Activated naive CD4-positive, alpha-beta T cell treated with anti-CD3 and anti-CD28 coated beads, Interleukin-2, amount 10 ng/mL, durations not matched to agents 7 days and 5 days (primary cell): ENCODE measurements at regions not wholly inside any gene's neighbourhood (a gene's known extent, or its start where the extent isn't known, plus 50 kb on each side); places are given as distances from the start of the nearest gene placed in this dataset.

ENCODE experiments used
- CTCF ChIA-PET: fragments of 350-600 bp; sonication (Branson Sonifier 250); formaldehyde crosslinking; loops from one replicate; lab custom pipeline; 2021; ENCODE audit warnings: antibody characterized with exemption; lab: Charles Lee
- DNase-seq: peaks from one replicate; pipeline ENCODE4 v3.0.0-alpha.2; 2020
- H3K27ac Mint-ChIP-seq: one replicate; pipeline ENCODE4 v1.8.0; 2021; ENCODE audit warnings: mild to moderate bottlenecking, moderate library complexity, mixed read lengths
- H3K27me3 Mint-ChIP-seq: one replicate; pipeline ENCODE4 v1.8.0; 2021; ENCODE audit warnings: mild to moderate bottlenecking, mixed read lengths
- H3K36me3 Mint-ChIP-seq: one replicate; pipeline ENCODE4 v1.8.0; 2021; ENCODE audit warnings: mixed read lengths
- H3K4me1 Mint-ChIP-seq: one replicate; pipeline ENCODE4 v1.8.0; 2021; ENCODE audit warnings: mixed read lengths
- H3K4me3 Mint-ChIP-seq: one replicate; pipeline ENCODE4 v1.8.0; 2021; ENCODE audit warnings: mild to moderate bottlenecking, moderate library complexity, mixed read lengths
- H3K9me3 Mint-ChIP-seq: one replicate; pipeline ENCODE4 v1.8.0; 2021; ENCODE audit warnings: mixed read lengths

DNA sequence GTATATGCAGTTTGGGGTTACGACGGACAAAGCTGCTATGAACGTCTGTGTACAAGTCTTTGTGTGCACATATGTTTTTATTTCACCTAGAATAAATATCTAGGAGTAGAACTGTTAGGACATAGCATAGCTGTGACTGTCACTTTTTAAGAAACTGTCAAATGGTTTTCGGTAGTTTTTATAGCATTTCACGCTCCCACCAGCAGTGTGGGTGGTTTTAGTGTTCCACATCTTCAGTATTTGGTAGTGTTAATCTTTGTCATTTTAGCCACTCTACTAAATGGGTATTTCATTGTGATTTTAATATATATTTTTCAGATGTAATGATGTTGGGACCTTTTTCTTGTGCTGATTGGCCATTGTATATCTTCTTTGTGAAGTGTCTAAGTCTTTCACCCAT, 109.1 kb upstream of the BCAT1 start:
- Mint-ChIP-seq H3K27ac (no peak overlapping the region), H3K27me3 (no peaks in the 10 kb centered on the region), H3K36me3 (peaks cover 18% of the 10 kb centered on the region), H3K4me1 (peaks cover 45% of the 10 kb centered on the region), H3K9me3 (no peaks in the 10 kb centered on the region), H3K4me3 (no peak overlapping the region)
- no peak for DNase-seq
- CTCF ChIA-PET, result interaction anchor here (0.5 kb wide), 1 partner anchor 319 kb away, joined by 3 read pairs; no protein-coding TSS in a partner anchor

- Mint-ChIP-seq H3K4me1 (peaks cover 45% of the 10 kb centered on the region), H3K4me3 (peak overlapping the region; percentile 55), H3K36me3 (peaks cover 9% of the 10 kb centered on the region), H3K27ac (no peak overlapping the region), H3K9me3 (no peaks in the 10 kb centered on the region), H3K27me3 (no peaks in the 10 kb centered on the region)
- DNase-seq, result no peak
- CTCF ChIA-PET, result interaction anchor here (1.0 to 1.4 kb wide), 2 partner anchors 73 to 76 kb away, joined by 3 to 5 read pairs; no protein-coding TSS in a partner anchor
Measured at GRCh38 chr12:25056486-25057130, 107.7 kb upstream of the BCAT1 start.

GRCh38 chr12:25056011-25056410, 107.1 kb upstream of the BCAT1 start:
- peaks cover 50% of the 10 kb centered on the region for H3K4me1 Mint-ChIP-seq
- DNase-seq, result no peak
- CTCF ChIA-PET, result interaction anchor here (1.0 to 1.4 kb wide), 2 partner anchors 74 to 77 kb away, joined by 3 to 5 read pairs; no protein-coding TSS in a partner anchor

GRCh38 chr12:25054783-25055144, 105.9 kb upstream of the BCAT1 start:
- no peaks in the 10 kb centered on the region for H3K9me3 Mint-ChIP-seq
- peaks cover 7% of the 10 kb centered on the region for H3K36me3 Mint-ChIP-seq
- H3K4me3 Mint-ChIP-seq, result peak overlapping the region; percentile 77
- H3K27me3 Mint-ChIP-seq, result no peaks in the 10 kb centered on the region
- CTCF ChIA-PET, result interaction anchor here (3.8 kb wide), 1 partner anchor 62 kb away, joined by 15 read pairs; no protein-coding TSS in a partner anchor
- peak overlapping the region; percentile 86 for H3K27ac Mint-ChIP-seq
- DNase-seq, result peak; percentile 68
- H3K4me1 Mint-ChIP-seq, result peaks cover 54% of the 10 kb centered on the region

More at GRCh38 chr12:25056011-25056410, 107.1 kb upstream of the BCAT1 start:
- Mint-ChIP-seq H3K4me3 (peak overlapping the region; percentile 55), H3K36me3 (peaks cover 7% of the 10 kb centered on the region), H3K27me3 (no peaks in the 10 kb centered on the region), H3K27ac (no peak overlapping the region), H3K9me3 (no peaks in the 10 kb centered on the region)

- H3K27ac Mint-ChIP-seq, result peak overlapping the region; percentile 86
- H3K9me3 Mint-ChIP-seq, result no peaks in the 10 kb centered on the region
- no peaks in the 10 kb centered on the region for H3K27me3 Mint-ChIP-seq
- DNase-seq, result no peak
- peaks cover 54% of the 10 kb centered on the region for H3K4me1 Mint-ChIP-seq
- H3K36me3 Mint-ChIP-seq, result peaks cover 7% of the 10 kb centered on the region
- CTCF ChIA-PET, result interaction anchor here (3.8 kb wide), 1 partner anchor 62 kb away, joined by 15 read pairs; no protein-coding TSS in a partner anchor
- peak overlapping the region; percentile 77 for H3K4me3 Mint-ChIP-seq
Measured at GRCh38 chr12:25054076-25054782, 105.3 kb upstream of the BCAT1 start.

DNA sequence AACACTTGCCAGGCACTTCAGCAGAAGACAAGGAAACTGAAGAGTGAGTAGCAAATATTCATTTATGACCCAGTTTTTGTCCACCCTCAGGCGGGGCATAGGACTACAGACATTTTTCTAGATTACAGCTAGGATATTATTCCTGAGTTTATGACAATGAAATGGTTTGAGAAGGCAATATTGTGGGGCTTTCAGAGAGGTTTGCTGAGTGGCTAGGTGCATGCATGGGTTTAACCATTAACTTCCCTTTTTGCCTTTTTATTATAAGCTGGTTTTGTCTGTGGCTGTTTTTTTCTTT, 104.0 kb upstream of the BCAT1 start:
- peak overlapping the region; percentile 100 for H3K27ac Mint-ChIP-seq
- H3K4me3 Mint-ChIP-seq, result peak overlapping the region; percentile 97
- no peaks in the 10 kb centered on the region for H3K9me3 Mint-ChIP-seq
- H3K4me1 Mint-ChIP-seq, result peaks cover 49% of the 10 kb centered on the region
- CTCF ChIA-PET, result interaction anchor here (0.9 to 3.8 kb wide), 5 partner anchors 28 to 335 kb away, joined by 3 to 15 read pairs (median 4); no protein-coding TSS in a partner anchor
- DNase-seq, result no peak
- H3K36me3 Mint-ChIP-seq, result peaks cover 7% of the 10 kb centered on the region
- no peaks in the 10 kb centered on the region for H3K27me3 Mint-ChIP-seq

DNA sequence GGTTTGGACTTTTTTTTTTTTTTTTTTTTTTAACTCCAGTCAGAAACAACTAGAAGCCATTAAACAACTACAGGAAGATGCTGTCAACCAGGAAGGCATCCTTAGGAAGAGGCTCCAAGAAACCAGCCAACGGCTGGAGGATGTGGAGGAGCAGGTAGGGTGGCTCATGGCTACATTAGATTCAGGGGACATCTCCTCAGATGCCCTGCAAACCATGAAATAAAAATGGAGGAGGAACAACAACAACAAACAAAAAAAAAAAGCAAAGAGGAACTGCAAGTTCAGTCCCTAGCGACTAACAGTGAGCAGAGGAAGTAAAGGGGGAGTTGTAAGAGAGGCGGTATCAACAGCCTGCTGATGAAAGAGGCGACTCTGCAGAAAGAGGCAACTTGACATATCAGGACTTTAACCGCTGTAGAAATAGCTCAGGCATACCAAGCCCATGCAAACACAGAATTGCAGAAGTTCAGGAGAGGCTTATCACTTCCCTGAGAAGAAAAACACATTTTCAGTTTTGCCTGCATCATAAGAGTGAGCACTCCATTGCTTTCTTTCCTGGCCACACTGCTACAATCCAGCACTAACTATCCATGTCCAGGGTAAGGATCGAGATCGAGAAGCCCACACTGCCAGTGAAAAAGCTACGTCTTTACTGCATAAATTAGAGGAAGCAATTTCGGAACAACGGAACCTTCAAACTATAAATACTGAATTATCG, 103.5 kb upstream of the BCAT1 start:
- Mint-ChIP-seq H3K36me3 (peaks cover 7% of the 10 kb centered on the region), H3K27me3 (peaks cover 3% of the 10 kb centered on the region), H3K9me3 (peaks cover 3% of the 10 kb centered on the region), H3K4me3 (peak overlapping the region; percentile 97), H3K4me1 (peaks cover 44% of the 10 kb centered on the region), H3K27ac (peak overlapping the region; percentile 100)
- peak; percentile 58 for DNase-seq
- CTCF ChIA-PET, result interaction anchor here (1.1 to 3.8 kb wide), 5 partner anchors 60 to 335 kb away, joined by 4 to 15 read pairs (median 6); no protein-coding TSS in a partner anchor

DNA sequence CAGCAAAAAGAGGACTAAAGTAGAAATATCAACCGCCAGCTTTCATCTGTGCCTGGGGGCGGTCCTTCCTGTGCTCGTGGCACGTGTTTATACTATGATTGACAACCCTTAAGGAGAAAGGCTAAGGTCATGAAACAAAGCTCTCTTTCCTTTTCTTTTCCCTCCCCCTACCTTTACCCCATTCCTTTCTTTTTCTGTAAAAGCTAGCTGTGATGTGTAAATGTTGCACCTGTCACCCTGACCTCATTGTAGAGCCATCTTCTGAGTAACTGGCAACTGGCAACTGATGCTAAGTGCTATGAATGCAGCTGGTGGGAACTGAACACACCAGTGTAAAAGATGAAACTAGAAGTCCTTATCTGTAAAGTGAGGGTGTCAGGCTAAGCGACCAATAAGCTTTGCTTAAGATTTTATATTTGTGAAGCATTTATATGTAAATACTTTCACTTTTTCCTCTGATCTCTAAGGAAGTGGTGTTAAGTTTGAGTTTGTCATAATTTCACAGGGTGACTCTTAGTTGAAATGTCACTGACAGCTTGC, 102.8 kb upstream of the BCAT1 start:
- peak overlapping the region; percentile 97 for H3K4me3 Mint-ChIP-seq
- CTCF ChIA-PET, result interaction anchor here (1.0 to 3.8 kb wide), 7 partner anchors 56 to 336 kb away, joined by 3 to 15 read pairs (median 4); no protein-coding TSS in a partner anchor
- H3K4me1 Mint-ChIP-seq, result peaks cover 40% of the 10 kb centered on the region
- H3K27ac Mint-ChIP-seq, result peak overlapping the region; percentile 100
- peaks cover 8% of the 10 kb centered on the region for H3K9me3 Mint-ChIP-seq
- DNase-seq, result peak; percentile 74
- peaks cover 3% of the 10 kb centered on the region for H3K27me3 Mint-ChIP-seq
- H3K36me3 Mint-ChIP-seq, result peaks cover 4% of the 10 kb centered on the region

- Mint-ChIP-seq H3K4me3 (peak overlapping the region; percentile 97), H3K36me3 (peaks cover 4% of the 10 kb centered on the region), H3K27me3 (peaks cover 3% of the 10 kb centered on the region), H3K27ac (peak overlapping the region; percentile 100), H3K9me3 (peaks cover 13% of the 10 kb centered on the region), H3K4me1 (peaks cover 35% of the 10 kb centered on the region)
- DNase-seq, result peak; percentile 21
- CTCF ChIA-PET, result interaction anchor here (1.0 to 3.8 kb wide), 6 partner anchors 57 to 336 kb away, joined by 3 to 15 read pairs (median 4); no protein-coding TSS in a partner anchor
Measured at GRCh38 chr12:25051171-25051570, 102.3 kb upstream of the BCAT1 start.

GRCh38 chr12:25045869-25046268, 97.0 kb upstream of the BCAT1 start:
- Mint-ChIP-seq H3K4me3 (no peak overlapping the region), H3K27me3 (peaks cover 11% of the 10 kb centered on the region), H3K9me3 (peaks cover 18% of the 10 kb centered on the region), H3K4me1 (peaks cover 10% of the 10 kb centered on the region), H3K36me3 (peaks cover 2% of the 10 kb centered on the region), H3K27ac (no peak overlapping the region)
- no peak for DNase-seq
- CTCF ChIA-PET, result no interaction called here

DNA sequence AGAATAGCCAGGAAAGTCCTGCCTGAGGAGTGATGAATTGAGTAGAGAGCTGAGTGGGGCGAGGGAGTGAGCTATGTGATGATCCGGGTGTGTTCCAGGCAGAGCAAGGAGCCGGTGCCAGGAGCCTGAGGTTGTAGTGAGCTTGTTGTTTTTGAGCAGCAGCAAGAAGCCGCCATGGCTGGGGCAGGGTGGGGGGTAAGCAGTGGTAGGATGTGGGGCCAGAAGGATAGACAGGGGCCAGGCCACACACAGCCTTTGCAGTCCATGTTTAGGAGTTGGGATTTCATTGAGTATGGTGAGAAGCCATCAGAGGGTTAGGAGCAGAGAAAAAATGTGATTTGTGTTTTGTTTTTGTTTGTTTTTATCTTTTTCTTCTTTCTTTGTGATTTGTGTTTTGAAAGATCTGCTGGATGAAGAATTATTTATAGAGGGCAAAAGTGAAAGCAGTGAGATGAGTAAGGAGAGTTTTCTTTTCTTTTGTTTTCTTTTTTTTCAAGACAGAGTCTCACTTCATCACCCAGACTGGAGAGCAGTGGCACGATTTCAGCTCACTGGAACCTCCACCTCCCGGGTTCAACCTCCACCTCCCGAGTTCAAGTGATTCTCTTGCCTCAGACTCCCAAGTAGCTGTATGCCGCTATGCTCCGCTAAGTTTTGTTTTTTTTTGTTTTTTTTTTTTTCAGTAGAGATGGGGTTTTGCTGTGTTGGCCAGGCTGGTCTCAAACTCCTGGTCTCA, 92.3 kb upstream of the BCAT1 start:
- peaks cover 15% of the 10 kb centered on the region for H3K27me3 Mint-ChIP-seq
- CTCF ChIA-PET, result interaction anchor here (0.6 kb wide), 1 partner anchor 1749 kb away, joined by 3 read pairs; no protein-coding TSS in a partner anchor
- H3K9me3 Mint-ChIP-seq, result peaks cover 5% of the 10 kb centered on the region
- H3K4me3 Mint-ChIP-seq, result no peak overlapping the region
- H3K27ac Mint-ChIP-seq, result no peak overlapping the region
- peaks cover 7% of the 10 kb centered on the region for H3K4me1 Mint-ChIP-seq
- DNase-seq, result no peak
- peaks cover 1% of the 10 kb centered on the region for H3K36me3 Mint-ChIP-seq

GRCh38 chr12:25040593-25040992, 91.7 kb upstream of the BCAT1 start:
- H3K9me3 Mint-ChIP-seq, result no peaks in the 10 kb centered on the region

DNA sequence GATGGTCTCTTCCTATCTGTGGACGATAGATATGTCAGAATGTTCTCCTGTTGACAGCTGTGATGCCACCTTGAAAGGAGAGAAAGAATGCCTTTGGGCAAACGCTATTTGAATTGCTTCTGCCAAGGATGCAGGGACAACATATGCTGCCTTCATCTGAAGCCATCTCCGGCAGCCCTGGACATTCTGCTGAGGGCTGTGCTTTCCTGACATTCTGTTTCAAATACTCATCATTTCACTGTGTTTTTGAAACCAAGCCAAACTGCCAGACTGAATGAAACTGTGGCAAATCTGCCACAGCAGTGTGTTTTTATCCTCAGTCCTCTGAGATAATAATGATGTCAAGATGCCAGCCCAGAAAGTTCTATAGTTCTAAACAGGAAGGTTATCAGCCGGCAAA, 85.8 kb upstream of the BCAT1 start:
- DNase-seq, result no peak
- H3K4me1 Mint-ChIP-seq, result no peaks in the 10 kb centered on the region
- H3K27ac Mint-ChIP-seq, result no peak overlapping the region
- H3K36me3 Mint-ChIP-seq, result no peaks in the 10 kb centered on the region
- H3K9me3 Mint-ChIP-seq, result no peaks in the 10 kb centered on the region
- H3K27me3 Mint-ChIP-seq, result peaks cover 3% of the 10 kb centered on the region
- no peak overlapping the region for H3K4me3 Mint-ChIP-seq
- CTCF ChIA-PET, result no interaction called here

More at GRCh38 chr12:25040593-25040992, 91.7 kb upstream of the BCAT1 start:
- no peak overlapping the region for H3K4me3 Mint-ChIP-seq
- no peak for DNase-seq
- no peak overlapping the region for H3K27ac Mint-ChIP-seq
- CTCF ChIA-PET, result interaction anchor here (0.6 kb wide), 1 partner anchor 1749 kb away, joined by 3 read pairs; no protein-coding TSS in a partner anchor
- H3K36me3 Mint-ChIP-seq, result no peaks in the 10 kb centered on the region
- H3K27me3 Mint-ChIP-seq, result peaks cover 14% of the 10 kb centered on the region
- peaks cover 7% of the 10 kb centered on the region for H3K4me1 Mint-ChIP-seq
